GM10248 (cell line): ENCODE measurements at regions not wholly inside any gene's neighbourhood (a gene's known extent, or its start where the extent isn't known, plus 50 kb on each side); places are given as distances from the start of the nearest gene placed in this dataset.

Source experiments
- CTCF ChIA-PET: fragments of 300-600 bp; sonication (Branson Sonifier 250); formaldehyde crosslinking; extraction: SDS; loops from one replicate; lab custom pipeline; 2021; ENCODE audit warnings: antibody characterized with exemption; lab: Yijun Ruan, JAX
- POLR2A ChIA-PET: fragments of 350-650 bp; sonication (Branson Sonifier 250); formaldehyde crosslinking; extraction: SDS; loops from one replicate; lab custom pipeline; 2020; ENCODE audit warnings: antibody characterized with exemption; lab: Yijun Ruan, JAX
- DNase-seq: peaks from one replicate; pipeline ENCODE4 v3.0.0; 2012; ENCODE audit errors: extremely low spot score
- TF ChIP-seq, protein P1 (sequence below): IDR thresholded peaks from 2 replicates; pipeline ENCODE4 v1.5.1; 2012; ENCODE audit warnings: mild to moderate bottlenecking, low read depth; ENCODE audit errors: extremely low read depth, missing control alignments, control extremely low read depth

DNA sequence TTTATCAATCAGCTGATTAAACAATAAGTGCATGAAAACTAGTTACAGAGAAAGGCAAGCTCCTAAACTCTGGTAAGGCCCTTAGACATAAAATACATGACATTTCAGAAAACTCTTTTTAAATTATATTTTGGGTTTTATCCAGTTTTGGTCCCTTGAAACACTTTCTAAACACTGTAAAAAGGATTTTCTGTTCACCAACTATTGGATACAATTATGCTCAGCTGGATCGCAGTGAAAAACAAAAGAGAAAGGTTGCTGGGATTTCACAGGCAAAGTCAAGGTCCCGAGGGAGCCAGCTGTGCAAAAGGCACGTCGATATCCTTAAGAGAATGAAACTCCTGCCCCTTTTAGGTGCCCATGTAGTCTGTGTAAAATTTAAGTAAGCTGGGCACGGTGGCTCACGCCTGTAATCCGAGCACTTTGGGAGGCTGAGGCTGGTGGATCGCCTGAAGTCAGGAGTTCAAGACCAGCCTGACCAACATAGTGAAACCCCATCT, 1018.4 kb upstream of the INTU start:
- CTCF ChIA-PET: no interaction called here
- DNase-seq: no peak
- POLR2A ChIA-PET: no interaction called here
- TF ChIP-seq, protein P1, sequence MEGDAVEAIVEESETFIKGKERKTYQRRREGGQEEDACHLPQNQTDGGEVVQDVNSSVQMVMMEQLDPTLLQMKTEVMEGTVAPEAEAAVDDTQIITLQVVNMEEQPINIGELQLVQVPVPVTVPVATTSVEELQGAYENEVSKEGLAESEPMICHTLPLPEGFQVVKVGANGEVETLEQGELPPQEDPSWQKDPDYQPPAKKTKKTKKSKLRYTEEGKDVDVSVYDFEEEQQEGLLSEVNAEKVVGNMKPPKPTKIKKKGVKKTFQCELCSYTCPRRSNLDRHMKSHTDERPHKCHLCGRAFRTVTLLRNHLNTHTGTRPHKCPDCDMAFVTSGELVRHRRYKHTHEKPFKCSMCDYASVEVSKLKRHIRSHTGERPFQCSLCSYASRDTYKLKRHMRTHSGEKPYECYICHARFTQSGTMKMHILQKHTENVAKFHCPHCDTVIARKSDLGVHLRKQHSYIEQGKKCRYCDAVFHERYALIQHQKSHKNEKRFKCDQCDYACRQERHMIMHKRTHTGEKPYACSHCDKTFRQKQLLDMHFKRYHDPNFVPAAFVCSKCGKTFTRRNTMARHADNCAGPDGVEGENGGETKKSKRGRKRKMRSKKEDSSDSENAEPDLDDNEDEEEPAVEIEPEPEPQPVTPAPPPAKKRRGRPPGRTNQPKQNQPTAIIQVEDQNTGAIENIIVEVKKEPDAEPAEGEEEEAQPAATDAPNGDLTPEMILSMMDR: no peak

DNA sequence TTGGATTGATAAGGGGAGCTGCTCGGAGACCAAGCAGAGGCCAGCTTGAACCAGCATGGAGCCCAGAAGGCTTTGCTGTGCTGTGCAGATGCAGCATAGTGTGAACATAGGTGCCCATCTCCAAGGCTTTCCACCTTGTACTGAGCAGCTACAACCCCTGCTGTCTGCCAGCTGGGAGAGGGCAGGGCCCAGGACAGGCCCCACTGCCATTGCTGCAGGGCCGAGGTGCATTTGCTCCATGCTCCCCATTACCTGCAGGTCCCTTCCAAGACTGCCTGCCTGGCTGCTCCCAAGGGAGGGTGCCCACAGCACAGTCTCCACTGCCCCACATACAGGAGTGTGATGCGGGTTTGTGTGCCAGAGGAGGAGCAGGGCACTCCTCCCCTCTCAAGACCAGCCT, 1016.0 kb upstream of the INTU start:
- no peak for DNase-seq
- POLR2A ChIA-PET: no interaction called here
- TF ChIP-seq, protein P1: no peak
- CTCF ChIA-PET: interaction anchor here (0.6 kb wide), 1 partner anchor 35 kb away, joined by 3 read pairs; no protein-coding TSS in a partner anchor

DNA sequence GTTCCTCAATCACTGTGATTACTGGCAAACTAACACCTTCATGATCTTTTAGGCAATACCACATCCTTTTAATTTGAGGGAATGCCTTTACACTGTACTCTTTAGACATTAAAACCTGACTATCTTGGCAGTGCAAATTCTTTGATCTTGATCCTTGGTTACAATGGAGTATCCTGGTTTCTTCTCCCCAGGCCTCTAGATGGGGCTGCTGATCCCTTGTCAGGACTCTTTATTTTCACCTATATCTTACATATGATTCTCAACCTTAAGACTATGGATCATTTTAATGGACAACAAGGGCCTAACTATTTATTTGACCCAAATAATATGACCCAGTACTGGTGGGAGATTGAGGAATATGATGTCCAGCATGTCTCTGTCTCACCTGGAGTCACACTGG, 1005.5 kb upstream of the INTU start:
- TF ChIP-seq, protein P1: no peak
- CTCF ChIA-PET: no interaction called here

DNA sequence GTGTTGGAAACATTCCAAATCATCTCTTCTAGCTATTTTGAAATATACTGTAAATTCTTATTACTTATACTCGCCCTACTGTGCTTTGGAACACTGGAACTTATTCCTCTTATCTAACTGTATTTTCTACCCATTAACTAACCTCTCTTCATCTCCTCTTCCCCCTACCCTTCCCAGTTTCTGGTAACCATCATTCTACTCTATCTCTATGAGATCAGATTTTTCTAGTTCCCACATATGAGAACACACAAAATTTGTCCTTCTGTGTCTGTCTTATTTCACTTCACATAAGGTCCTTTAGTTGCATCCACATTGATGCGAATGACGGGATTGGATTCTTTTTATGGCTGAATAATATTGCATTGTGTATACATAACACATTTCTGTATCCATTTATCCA, 1003.8 kb upstream of the INTU start:
- ChIA-PET POLR2A (no interaction called here), CTCF (interaction anchor here (4.5 kb wide), 1 partner anchor 13 kb away, joined by 17 read pairs; no protein-coding TSS in a partner anchor)
- TF ChIP-seq, protein P1: no peak
- DNase-seq: no peak

More for the DNA sequence above, 1005.5 kb upstream of the INTU start:
- POLR2A ChIA-PET: no interaction called here
- no peak for DNase-seq

DNA sequence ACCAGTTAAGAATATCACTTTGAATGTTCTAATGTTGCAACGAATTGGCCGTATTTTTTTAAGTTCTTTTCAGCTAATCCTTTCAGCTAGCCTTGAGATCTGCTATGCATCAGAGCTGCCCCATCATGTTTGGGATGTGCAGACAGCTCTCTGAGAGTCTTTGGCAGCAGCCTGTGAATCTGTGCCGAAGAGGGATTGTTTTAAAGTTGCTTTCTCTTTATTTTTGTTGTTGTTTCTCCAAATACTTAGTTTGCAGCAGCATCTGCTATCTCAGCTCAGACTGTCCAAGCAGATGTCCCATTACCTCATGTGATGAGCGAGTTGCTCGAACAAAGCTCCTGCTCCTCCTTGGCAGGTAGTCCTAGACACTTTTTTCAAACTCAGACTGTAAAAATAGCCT, 1002.5 kb upstream of the INTU start:
- TF ChIP-seq, protein P1: no peak
- CTCF ChIA-PET: interaction anchor here (1.1 to 4.5 kb wide), 2 partner anchors 12 to 47 kb away, joined by 3 to 17 read pairs; no protein-coding TSS in a partner anchor
- no peak for DNase-seq
- POLR2A ChIA-PET: no interaction called here

DNA sequence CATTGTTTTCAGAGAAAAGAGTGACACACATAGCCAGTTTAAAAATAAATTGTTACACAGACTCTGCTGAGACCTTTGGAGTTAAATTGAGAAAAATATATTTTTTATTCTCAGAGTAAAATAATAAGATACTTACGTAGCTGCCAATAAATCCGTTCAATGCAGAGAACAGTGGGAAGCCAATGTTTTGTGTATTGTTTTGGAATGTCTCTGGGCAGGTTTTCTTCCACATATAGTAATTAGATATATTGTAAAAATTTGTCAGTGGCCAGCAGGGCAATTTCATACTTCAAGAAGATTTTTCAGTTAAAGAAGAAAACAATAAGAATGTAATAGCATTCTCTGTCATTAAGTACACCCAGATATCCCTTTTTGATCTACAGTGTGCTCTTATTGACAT, 999.5 kb upstream of the INTU start:
- no peak for DNase-seq

More for the DNA sequence above, 999.5 kb upstream of the INTU start:
- ChIA-PET CTCF (interaction anchor here (4.5 kb wide), 1 partner anchor 9 kb away, joined by 17 read pairs; no protein-coding TSS in a partner anchor), POLR2A (no interaction called here)
- TF ChIP-seq, protein P1: no peak
